ENCODE measurements at regions not wholly inside any gene's neighbourhood (a gene's known extent, or its start where the extent isn't known, plus 50 kb on each side); places are given as distances from the start of the nearest gene placed in this dataset.
A peak's percentile ranks its signal among the peaks of the same experiment; 100 is the strongest.
"Not testable (repeated sequence)": the region's sequence is repeated elsewhere in the genome, so short reads cannot be mapped to it uniquely, and the experiment has no call there.

GRCh38 chr6:49305010-49305409, 158.0 kb downstream of the MMUT start:
- Histone ChIP-seq H3K4me1 (no peaks in the 10 kb centered on the region), H3K27ac (no peak overlapping the region), H3K4me3 (no peak overlapping the region), H3K9me3 (no peaks in the 10 kb centered on the region), H3K36me3 (no peaks in the 10 kb centered on the region), H3K27me3 (no peaks in the 10 kb centered on the region)
- intact Hi-C loops (cut with DNase I; ENCODE audit: low total_unique reads) = no loop called here
- TF ChIP-seq CTCF (IDR thresholded peaks at IDR 0.05) = no peak
- no peak for DNase-seq

GRCh38 chr6:49304393-49304792, 158.7 kb downstream of the MMUT start:
- H3K27ac ChIP-seq; H3K36me3 ChIP-seq; DNase-seq; H3K4me1 ChIP-seq; H3K27me3 ChIP-seq; H3K4me3 ChIP-seq; intact Hi-C loops (cut with DNase I; ENCODE audit: low total_unique reads); H3K9me3 ChIP-seq: not testable (repeated sequence)

- no peak overlapping the region for H3K27ac ChIP-seq
- no peaks in the 10 kb centered on the region for H3K9me3 ChIP-seq
- DNase-seq = no peak
- no peaks in the 10 kb centered on the region for H3K4me1 ChIP-seq
- no peaks in the 10 kb centered on the region for H3K36me3 ChIP-seq
- H3K4me3 ChIP-seq = no peak overlapping the region
- no peak for TF ChIP-seq CTCF (IDR thresholded peaks at IDR 0.05)
- no peaks in the 10 kb centered on the region for H3K27me3 ChIP-seq
- intact Hi-C loops (cut with DNase I; ENCODE audit: low total_unique reads) = no loop called here
These were observed 162.1 kb downstream of the MMUT start for GRCh38 chr6:49300911-49301310.

- no peak overlapping the region for H3K4me3 ChIP-seq
- no peaks in the 10 kb centered on the region for H3K4me1 ChIP-seq
- H3K9me3 ChIP-seq = no peaks in the 10 kb centered on the region
- intact Hi-C loops (cut with DNase I; ENCODE audit: low total_unique reads) = no loop called here
- no peak overlapping the region for H3K27ac ChIP-seq
- no peak for DNase-seq
- H3K27me3 ChIP-seq = no peaks in the 10 kb centered on the region
- no peak for TF ChIP-seq CTCF (IDR thresholded peaks at IDR 0.05)
- no peaks in the 10 kb centered on the region for H3K36me3 ChIP-seq
These were observed 162.6 kb downstream of the MMUT start for GRCh38 chr6:49300443-49300842.

- DNase-seq = no peak
- intact Hi-C loops (cut with DNase I; ENCODE audit: low total_unique reads) = no loop called here
- no peaks in the 10 kb centered on the region for H3K27me3 ChIP-seq
- H3K27ac ChIP-seq = no peak overlapping the region
- no peaks in the 10 kb centered on the region for H3K9me3 ChIP-seq
- TF ChIP-seq CTCF (IDR thresholded peaks at IDR 0.05) = no peak
- no peaks in the 10 kb centered on the region for H3K36me3 ChIP-seq
- H3K4me1 ChIP-seq = no peaks in the 10 kb centered on the region
- no peak overlapping the region for H3K4me3 ChIP-seq
These were observed 163.8 kb downstream of the MMUT start for GRCh38 chr6:49299279-49299678.

GRCh38 chr6:49284180-49284579, 178.9 kb downstream of the MMUT start:
- intact Hi-C loops (cut with DNase I; ENCODE audit: low total_unique reads) = no loop called here
- no peak overlapping the region for H3K4me3 ChIP-seq
- no peaks in the 10 kb centered on the region for H3K4me1 ChIP-seq
- H3K9me3 ChIP-seq = no peaks in the 10 kb centered on the region
- DNase-seq = no peak
- no peak for TF ChIP-seq CTCF (IDR thresholded peaks at IDR 0.05)
- H3K36me3 ChIP-seq = no peaks in the 10 kb centered on the region
- H3K27ac ChIP-seq = no peak overlapping the region
- no peaks in the 10 kb centered on the region for H3K27me3 ChIP-seq

- intact Hi-C loops (cut with DNase I; ENCODE audit: low total_unique reads); H3K4me1 ChIP-seq; H3K27me3 ChIP-seq; H3K36me3 ChIP-seq; H3K4me3 ChIP-seq; H3K27ac ChIP-seq; H3K9me3 ChIP-seq: not testable (repeated sequence)
- peak in 1 of 2 donors; percentile 60 for DNase-seq
These were observed 188.0 kb downstream of the MMUT start for GRCh38 chr6:49274809-49275769.
